GM18867 (cell line): ENCODE measurements at regions not wholly inside any gene's neighbourhood (a gene's known extent, or its start where the extent isn't known, plus 50 kb on each side); places are given as distances from the start of the nearest gene placed in this dataset.

Experiments
- ATAC-seq: cut with Tn5 transposase; IDR thresholded peaks from one replicate; pipeline ENCODE4 v1.9.1; 2021; ENCODE audit warnings: mild to moderate bottlenecking, moderate library complexity; ENCODE audit not compliant: unreplicated experiment

DNA sequence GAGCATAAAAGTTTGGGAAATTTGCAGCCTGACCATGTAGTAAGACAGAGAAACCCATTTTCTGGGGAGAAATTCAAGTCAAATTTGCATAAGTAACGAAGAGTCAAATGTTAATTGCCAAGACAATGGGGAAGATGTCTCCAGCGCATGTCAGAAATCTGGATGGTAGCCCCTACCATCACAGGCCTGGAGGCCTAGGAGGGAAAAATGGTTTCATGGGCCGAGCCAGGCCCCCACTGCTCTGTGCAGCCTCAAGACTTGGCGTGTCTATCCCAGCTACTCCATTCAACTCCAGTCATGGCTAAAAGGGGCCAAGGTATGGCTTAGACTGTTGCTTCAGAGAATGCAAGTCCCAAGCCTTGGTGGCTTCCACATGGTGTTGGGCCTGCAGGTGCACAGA, 269.8 kb downstream of the RFC3 start:
- no peak for ATAC-seq

- ATAC-seq: no peak
Observed at GRCh38 chr13:34103854-34104253, 285.9 kb downstream of the RFC3 start.

GRCh38 chr13:34104853-34105252, 286.9 kb downstream of the RFC3 start:
- ATAC-seq: no peak

DNA sequence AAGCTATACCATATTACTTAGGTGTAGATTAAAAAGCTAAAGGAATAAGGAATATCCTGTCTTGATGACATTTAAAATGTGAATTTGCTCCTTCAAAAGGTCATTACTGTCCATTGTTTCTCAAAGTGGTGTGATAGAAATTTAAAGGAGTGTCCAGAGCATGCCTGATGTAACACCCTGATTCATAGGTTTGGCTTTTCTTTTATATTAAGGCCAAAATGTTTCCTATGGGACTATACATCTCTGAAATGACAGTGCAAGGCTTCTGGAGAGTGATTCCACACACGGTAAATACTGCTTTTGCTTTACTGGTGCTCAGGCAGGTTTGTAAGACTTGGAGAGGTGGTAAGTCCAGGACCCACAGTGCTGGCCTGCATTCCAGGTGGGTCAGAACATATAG, 289.9 kb downstream of the RFC3 start:
- no peak for ATAC-seq

GRCh38 chr13:34108410-34108809, 290.5 kb downstream of the RFC3 start:
- ATAC-seq: no peak

DNA sequence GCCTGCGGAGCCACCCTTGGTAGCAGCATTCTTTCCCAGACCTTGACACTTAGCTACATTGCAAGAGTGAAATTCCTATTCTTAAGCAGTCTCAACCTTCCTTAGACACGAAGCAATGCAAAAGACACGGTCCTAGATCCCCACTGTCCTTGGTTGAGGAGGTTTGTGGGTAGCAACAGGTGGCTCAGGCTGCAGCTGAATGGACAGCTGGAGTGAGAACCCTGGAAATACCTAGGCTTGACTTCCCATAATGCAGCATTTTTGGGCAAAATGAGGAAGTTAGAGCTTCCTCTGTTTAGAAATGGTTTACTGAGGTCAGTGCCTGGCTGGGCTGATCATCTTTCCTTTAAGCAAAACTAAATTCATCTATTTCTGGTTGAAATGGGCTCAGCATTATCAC, 296.6 kb downstream of the RFC3 start:
- no peak for ATAC-seq

DNA sequence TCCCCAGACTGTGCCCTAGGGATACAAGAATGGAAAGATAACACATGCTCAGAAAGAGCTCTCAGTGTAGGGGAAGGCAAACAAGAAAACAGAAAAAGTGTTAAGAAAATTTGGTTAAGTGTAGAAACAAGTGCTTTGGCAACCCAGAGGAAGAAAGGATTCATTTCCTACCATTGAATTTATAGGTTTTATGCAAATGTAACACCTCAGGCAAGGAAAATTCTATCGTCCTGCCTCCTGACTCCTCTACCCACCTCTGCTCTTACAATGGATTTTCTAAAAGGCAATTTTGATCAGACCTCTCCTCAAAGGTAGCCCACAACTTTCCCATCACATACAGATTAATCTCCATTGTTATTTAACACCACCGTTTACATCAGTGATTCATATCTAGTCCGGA, 298.7 kb downstream of the RFC3 start:
- no peak for ATAC-seq

DNA sequence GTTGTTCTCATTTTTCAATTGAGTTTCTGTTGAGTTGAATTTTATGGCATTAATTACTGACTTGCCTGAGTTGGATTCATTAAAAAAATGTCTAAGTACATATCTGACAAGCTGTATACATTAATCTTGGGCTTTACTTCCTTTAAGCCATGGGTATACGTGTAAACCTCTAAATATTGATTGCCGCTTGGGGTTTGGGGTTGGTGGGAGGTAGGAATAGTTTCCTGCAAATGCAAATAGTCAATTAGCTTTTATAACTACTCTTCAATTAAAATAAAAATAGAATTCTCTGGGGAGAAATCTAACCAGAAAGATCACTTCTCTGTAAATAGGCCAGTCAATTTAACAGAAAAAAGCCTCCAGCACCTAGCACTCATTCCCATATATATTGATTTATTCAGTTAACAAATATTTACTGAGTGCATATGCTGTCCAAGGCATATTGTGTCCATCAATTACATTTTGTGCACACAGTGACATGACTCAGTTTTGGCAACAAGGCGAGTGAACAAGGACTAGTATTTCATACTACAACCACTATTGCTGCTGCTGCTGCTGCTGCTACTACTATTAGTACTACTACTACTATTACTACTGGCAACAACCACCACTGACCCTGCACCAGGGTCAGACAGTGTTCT, 306.8 kb downstream of the RFC3 start:
- no peak for ATAC-seq

DNA sequence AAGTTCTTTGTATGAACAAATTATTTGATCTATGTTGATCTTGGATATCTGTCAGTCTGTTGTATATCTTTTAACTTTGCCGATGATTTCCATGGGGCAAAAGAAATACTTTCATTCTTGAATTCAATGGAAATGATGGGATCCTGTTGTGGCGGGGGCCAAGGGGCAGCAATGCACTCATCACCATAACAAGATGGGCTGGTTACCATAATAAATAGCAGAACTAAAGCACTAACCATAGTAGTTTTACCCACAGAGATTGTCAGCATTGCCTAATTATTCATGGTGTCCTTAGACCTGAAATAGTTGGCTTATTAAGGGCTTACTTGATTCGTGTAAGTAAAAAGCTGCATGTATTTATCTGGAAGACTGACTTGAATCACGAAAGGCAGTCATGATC, 309.6 kb downstream of the RFC3 start:
- ATAC-seq: no peak

GRCh38 chr13:34128661-34129060, 310.7 kb downstream of the RFC3 start:
- no peak for ATAC-seq

- no peak for ATAC-seq
Observed at GRCh38 chr13:34129436-34129835, 311.5 kb downstream of the RFC3 start.

- no peak for ATAC-seq
Observed at GRCh38 chr13:34137200-34137599, 319.3 kb downstream of the RFC3 start.

DNA sequence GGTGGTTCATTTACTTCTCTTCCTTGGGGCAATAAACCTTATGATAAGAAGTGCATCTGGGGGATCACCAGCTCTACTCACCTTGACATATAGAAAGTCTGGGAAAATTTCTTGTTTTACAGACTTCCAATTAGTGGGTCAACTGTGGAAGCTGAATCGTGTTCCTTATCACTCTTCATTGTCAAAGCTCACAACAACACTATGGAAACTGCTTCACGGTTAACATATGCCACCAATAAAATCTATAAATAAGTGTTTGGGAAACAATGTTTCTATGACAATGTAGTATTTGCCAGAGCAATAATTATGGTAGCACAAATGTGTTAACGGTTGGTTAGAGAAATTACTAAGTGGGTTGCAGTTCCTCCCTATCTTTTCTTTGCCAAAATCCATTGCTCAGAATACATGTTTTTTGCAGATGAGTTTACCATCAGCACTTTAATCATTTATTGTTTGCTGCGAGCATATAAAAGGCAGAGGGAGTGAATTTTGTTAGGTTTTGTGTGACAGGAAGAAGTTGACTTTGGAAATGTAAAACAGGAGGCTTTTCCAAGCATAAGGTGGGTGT, 321.8 kb downstream of the RFC3 start:
- no peak for ATAC-seq

- no peak for ATAC-seq
Observed at GRCh38 chr13:34143637-34144036, 325.7 kb downstream of the RFC3 start.

DNA sequence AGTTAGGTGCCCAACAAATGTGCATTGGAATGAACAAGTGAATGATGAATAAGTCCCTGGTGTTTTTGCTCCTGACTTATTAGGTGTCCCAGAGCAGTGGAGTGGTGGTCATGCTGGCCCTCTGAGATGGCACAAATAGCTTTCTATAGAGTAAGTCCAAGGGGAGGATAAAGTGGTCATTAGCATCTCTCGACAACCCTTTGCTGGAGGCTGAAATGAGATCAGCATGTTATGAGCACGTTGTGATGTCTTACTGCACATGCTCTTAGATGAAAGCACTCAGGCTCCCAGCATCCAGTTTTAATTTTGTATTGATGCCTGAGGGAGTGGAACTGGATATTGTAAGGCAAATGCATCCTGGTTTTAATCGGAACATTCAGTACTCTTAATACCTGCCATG, 326.2 kb downstream of the RFC3 start:
- ATAC-seq: no peak

- no peak for ATAC-seq
Observed at GRCh38 chr13:34145061-34145460, 327.1 kb downstream of the RFC3 start.

DNA sequence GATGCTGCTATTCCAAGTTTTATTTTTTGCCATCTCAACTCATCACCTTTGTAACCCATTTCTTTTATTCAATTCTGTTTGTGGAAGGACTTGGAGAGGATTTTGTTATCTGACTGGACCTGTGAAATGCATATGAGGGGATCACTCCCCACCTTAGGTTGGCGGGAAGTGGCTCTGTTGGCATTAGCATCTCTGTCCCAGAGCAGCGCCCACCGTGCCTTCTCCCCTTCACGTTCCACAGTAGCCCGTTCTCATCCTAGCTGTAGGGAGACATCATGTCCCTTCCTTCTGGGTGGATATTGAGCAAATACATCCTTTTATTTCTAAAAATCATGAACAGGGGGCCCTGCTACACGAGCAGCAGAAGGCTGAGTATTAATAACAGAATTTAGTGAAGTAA, 330.4 kb downstream of the RFC3 start:
- no peak for ATAC-seq

GRCh38 chr13:34151885-34152284, 333.9 kb downstream of the RFC3 start:
- no peak for ATAC-seq

DNA sequence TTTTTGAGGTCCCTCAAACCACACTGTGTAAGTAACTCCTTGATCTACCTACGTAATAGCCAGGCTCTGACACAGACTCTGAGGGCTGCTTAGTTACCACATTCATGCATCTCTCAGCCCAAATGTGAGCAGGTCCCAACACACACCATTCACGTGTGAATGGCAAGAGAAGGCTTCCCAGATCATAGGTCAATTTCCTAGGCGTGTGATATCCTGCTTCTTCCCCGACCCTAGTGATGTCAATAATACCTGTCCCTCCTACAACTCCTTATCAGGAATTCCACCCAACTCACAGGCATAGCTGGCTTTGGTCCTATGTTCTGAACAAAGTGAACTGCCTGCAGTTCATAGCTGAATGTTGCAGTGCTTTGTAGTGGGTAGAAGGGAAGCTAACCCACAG, 334.5 kb downstream of the RFC3 start:
- ATAC-seq: no peak

DNA sequence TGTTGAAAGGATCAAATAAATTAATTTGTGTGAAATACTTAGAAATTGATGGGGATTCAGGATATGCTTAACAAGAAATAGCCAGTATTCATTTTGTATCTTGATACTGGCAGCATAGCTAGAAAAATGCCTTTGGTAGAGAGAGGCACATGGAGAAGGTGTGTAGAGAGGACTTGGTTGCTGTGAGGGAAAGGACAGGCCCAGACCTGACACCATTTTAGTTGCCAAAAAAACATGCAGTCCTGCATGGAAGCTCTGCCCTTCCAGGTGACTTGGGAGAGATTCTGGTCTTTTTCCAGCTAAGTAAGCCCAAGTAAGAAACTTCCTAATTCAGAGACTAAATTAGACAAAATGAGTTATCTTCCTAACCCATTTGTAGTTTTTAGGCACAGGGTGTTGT, 335.0 kb downstream of the RFC3 start:
- ATAC-seq: no peak

DNA sequence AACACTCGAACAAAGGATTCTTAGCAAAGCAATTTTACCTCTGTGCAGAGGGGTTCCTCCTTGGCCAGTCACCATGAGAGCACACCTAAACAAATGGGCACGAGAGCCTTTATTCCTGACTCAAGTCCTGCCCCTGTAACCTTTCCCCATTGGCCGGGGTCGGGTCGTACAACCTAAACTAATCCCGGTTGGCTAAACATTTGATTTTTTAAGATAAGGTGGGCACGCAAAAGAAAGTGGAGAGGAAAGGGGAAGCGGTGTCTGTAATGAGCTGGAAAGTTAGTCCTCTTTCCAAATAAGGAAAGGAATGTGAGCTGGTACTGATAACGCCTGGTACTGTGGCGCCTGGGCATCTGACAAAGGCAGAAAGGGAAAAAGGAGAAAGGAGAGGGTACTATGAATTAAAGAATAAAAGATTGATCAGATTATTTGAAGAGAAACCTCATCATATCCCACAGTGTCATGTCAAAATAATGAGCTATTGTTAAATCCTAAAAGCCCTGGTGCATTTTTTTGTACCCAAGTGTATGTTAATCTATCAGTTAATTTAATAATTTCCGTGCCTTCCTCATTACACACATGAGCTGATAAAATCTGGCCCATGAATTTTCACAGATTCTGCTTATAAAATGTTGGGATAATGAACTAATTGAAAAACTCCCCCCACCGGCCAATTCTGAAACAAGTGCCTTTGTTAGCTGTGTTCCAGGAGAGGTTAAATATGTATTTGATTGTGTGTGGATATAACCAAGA, 335.7 kb downstream of the RFC3 start:
- ATAC-seq: no peak

DNA sequence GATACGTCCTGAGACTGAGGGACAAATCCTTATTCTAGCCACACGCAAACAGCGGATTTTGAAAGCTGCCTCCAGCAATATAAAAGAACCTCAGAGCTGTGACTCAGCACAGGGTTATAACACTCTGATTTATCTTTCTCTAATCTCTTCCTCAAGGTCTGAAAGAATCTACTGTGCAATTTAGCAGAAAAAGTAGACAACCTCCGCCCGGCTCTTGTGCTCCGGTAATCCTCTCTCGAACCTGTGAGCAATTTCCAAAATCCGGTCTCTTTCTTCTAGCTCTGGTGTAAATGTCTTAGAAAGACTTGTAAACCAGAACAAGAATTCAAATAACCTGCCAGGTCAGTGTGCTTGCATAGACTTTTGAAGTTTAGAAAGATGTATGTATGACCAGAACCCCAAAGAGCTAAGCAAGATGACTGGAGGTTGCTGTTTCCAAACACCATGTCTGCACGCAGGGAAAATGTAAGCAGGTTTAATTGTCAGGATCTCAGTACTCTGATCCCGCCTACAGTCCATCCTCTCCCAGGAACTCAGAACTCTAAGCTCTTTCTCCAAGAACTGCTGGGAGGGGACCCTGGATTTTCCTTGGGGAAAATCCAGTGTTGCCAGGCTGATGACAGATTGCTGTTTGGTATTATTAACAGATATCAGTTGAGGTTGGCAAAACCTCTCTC, 338.1 kb downstream of the RFC3 start:
- ATAC-seq: no peak
